Activated CD8-positive, alpha-beta memory T cell treated with anti-CD3 and anti-CD28 coated beads for 36 hours (primary cell): ENCODE measurements at regions not wholly inside any gene's neighbourhood (a gene's known extent, or its start where the extent isn't known, plus 50 kb on each side); places are given as distances from the start of the nearest gene placed in this dataset.

Experiments used
- CTCF ChIA-PET: fragments of 350-600 bp; sonication (Branson Sonifier 250); formaldehyde crosslinking; loops from one replicate; lab custom pipeline; 2021; ENCODE audit warnings: antibody characterized with exemption; lab: Charles Lee
- POLR2A ChIA-PET: fragments of 350-600 bp; sonication (Branson Sonifier 250); formaldehyde crosslinking; loops from one replicate; lab custom pipeline; 2021; ENCODE audit warnings: antibody characterized with exemption; lab: Charles Lee

DNA sequence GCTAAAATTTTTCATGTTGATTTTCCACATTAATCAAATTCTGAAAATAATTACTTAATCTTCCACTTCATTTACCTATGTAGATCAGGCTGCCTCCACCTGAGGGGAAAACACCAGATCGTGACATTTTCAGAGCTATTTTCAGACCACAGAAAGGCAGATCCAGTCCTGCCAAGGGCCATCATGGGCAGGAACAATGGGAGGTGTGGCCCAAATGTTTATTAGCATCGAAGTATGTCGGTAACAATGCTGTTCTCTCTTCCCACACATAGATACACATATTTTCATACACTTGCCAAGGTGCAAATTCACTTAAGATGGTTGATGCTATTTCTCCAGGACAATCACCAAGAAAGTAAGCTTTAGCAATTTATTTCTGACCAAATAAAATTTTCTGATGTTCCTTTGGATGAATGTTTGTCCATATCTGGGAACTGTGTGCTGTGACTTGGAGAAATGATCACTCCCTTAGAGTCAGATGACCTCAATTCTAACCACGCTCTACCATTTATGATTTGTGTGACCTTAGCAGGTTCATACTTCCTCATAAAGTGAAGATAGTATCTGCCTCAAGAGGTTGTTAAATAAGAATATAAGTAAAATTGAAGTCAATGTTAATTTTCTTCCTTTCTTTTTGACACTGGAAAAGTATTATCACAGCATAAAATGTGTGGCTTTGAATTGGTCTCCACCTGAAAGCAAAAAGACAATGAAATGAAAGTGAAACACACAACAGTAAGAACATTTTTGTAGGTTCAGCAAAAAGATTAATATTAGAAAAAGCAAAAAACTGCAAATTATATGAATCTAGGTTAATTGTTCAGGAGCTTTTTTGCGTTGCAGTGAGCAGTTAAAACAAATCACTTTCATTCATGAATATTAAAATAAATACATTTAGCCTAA is 310.4 kb upstream of the PHF14 start:
- POLR2A ChIA-PET, result no interaction called here
- CTCF ChIA-PET, result no interaction called here

- CTCF ChIA-PET, result no interaction called here
Observed at GRCh38 chr7:10672186-10672585, 301.5 kb upstream of the PHF14 start.

GRCh38 chr7:10677211-10677610 is 296.5 kb upstream of the PHF14 start:
- POLR2A ChIA-PET, result no interaction called here
- CTCF ChIA-PET, result no interaction called here

More at GRCh38 chr7:10672186-10672585, 301.5 kb upstream of the PHF14 start:
- POLR2A ChIA-PET, result no interaction called here

GRCh38 chr7:10677668-10678232 is 295.9 kb upstream of the PHF14 start:
- ChIA-PET POLR2A (no interaction called here), CTCF (no interaction called here)

- CTCF ChIA-PET, result no interaction called here
- POLR2A ChIA-PET, result no interaction called here
Observed at GRCh38 chr7:10684606-10685005, 289.1 kb upstream of the PHF14 start.

DNA sequence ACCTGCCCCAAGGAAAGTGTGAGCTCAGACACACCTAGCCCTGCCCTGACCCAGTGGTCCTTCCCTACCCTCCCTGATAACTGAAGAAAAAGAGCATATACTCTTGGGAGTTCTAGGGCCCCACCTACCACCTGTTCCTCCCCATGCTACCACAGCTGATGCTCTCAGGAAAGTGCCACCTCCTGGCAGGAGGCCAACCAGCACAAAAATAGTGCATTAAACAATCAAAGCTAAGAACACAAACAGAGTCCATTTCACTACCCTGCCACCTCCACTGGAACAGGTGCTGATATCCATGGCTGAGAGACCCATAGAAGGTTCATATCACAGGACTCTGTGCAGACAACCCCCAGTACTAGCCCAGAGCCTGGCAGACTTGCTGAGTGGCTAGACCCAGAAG is 288.6 kb upstream of the PHF14 start:
- CTCF ChIA-PET, result no interaction called here
- POLR2A ChIA-PET, result no interaction called here

- POLR2A ChIA-PET, result no interaction called here
- CTCF ChIA-PET, result no interaction called here
Observed at GRCh38 chr7:10688544-10688943, 285.1 kb upstream of the PHF14 start.

- ChIA-PET CTCF (no interaction called here), POLR2A (no interaction called here)
Observed at GRCh38 chr7:10696064-10696463, 277.6 kb upstream of the PHF14 start.

DNA sequence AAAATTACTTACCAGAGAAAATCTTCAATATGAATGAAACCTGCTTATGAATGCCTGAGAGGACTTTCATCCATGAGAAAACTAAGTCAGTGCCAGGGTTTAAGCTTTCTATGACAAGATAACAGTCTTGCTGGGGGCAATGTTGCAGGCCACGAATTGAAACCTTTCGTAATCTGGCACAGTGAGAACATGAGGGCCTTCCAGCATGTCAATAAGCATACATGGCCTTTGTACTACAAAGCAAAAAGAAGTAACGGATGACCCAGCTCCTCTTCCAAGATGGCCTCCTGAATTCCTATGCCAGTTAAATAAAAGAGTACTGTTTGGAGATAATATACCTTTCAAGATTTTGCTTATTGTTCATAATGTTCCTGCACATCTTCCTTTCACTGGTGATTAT is 270.6 kb upstream of the PHF14 start:
- ChIA-PET CTCF (no interaction called here), POLR2A (no interaction called here)

GRCh38 chr7:10703981-10704380 is 269.7 kb upstream of the PHF14 start:
- ChIA-PET CTCF (no interaction called here), POLR2A (no interaction called here)

DNA sequence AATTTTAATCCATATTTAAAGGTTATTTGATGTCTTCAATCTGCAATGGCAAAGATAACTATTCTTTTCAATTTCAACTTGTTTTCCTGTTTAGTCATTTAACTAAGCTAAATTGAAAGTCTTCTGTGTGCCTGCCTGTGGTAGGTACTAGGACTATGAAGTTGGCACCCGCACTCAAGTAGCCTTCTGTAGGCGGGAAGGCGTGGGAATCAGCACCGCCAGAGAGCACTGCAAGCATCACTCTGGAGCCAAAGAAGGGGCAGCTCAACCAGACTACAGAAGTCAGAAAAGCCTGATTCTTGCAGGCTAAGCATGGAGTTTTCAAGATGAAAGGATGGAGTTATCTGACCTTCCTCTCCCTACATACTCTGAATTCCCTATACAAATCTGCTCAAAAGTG is 269.0 kb upstream of the PHF14 start:
- CTCF ChIA-PET, result no interaction called here
- POLR2A ChIA-PET, result no interaction called here

DNA sequence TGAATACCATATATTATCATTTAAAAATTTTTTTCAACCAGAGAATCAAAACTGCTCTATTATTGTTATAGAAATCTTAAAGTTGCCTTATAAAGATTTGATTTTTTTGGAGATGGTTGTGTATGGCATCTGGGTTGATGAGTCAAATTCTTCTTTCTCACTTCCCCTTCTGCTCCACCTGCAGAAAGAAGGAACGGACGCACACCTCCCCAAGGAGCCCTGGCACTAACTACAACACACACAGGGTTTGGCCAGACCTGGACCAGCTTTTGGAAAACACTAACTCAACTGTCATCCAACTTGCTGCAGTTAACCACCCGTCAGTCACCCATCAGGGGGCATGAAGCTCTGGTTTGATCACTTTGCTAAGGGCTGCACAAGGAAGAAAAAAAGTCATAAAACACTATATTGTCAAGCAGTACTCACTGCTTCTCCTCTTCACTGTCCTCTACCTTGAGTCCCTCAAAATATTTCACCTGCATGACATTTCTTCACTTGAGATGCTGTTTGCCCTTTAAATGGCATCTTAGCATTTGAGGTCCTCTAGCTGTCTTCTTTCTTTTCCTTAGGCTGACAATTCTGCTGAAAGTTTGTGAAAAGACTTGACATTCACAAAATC is 266.7 kb upstream of the PHF14 start:
- CTCF ChIA-PET, result no interaction called here

DNA sequence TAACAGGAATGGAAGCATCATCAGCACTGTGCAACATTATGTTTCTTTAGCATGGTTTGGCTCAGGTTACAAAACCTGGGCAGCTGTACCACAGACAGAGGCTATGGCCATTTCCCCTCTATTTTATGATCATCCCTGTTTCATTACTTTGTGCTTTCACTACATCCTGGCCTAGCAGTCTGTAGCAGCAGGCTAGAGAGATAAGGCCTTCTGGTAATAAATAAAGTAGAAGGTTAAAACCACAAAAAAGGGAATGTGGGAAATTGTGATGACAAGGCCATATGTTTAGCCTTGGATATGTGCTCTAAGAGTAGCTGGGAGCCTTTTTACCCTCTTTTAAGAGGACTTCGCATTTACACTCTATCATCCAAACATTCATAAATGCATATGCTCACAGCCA is 266.2 kb upstream of the PHF14 start:
- POLR2A ChIA-PET, result no interaction called here
- CTCF ChIA-PET, result no interaction called here

More for the DNA sequence above, 266.7 kb upstream of the PHF14 start:
- POLR2A ChIA-PET, result no interaction called here

DNA sequence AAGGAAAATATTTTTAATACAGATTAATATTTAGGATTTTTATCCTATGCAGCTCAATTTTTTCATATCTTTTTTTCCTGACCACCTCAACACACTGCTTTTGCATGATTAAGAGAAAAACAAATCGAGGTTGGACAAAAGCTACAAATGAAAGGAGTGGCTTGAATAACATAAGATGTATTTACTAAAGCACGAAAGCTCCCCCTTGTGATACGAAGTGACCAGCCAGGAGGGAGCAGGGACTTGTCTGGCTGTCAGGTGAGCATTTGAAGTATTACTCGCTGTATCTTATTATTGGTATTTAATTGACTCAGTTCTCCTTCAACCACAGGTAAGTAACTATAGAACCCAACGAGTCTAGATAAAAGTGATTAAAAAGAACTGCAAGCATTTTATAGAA is 265.2 kb upstream of the PHF14 start:
- POLR2A ChIA-PET, result no interaction called here
- CTCF ChIA-PET, result no interaction called here

DNA sequence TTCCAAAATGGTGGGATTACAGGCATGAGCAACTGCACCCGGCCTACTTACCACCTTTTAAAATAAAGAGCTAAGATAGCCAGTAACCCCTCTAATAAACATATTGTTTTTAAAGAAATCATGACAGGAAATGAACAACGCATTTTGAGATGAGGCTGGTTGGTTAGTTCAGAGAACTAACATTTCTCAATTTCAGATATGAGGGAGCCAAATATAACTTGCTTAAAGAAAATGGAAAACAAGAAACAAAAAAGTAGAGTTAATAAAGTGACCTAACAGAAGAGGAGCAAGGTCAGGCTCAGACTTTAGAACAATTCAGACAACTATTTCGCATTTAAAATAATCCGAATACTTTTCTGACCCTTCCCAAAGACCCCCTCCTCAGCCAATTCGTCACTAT is 254.9 kb upstream of the PHF14 start:
- CTCF ChIA-PET, result no interaction called here
- POLR2A ChIA-PET, result no interaction called here

GRCh38 chr7:10720042-10720441 is 253.6 kb upstream of the PHF14 start:
- ChIA-PET CTCF (no interaction called here), POLR2A (no interaction called here)

- ChIA-PET POLR2A (no interaction called here), CTCF (no interaction called here)
Observed at GRCh38 chr7:10721289-10721688, 252.4 kb upstream of the PHF14 start.

GRCh38 chr7:10723832-10724231 is 249.8 kb upstream of the PHF14 start:
- POLR2A ChIA-PET, result no interaction called here

DNA sequence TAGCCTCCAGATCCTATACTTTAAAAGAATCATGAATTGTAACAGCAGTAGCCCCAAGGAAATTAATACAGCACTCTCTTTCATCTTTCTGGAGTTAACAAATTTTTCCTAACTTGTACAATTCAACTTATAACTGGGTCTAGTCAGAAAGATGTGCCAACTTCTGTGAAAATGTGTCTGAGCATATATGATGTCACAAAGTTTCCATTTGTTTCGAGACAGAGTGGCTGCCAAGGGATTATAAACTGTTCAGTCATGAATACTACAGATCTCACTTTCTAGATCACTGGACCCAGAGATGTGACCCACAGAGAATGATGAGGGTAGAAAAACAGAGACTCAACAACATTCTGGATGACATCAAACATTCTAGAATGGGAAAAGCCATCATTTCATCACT is 249.2 kb upstream of the PHF14 start:
- CTCF ChIA-PET, result no interaction called here
- POLR2A ChIA-PET, result no interaction called here

More at GRCh38 chr7:10723832-10724231, 249.8 kb upstream of the PHF14 start:
- CTCF ChIA-PET, result no interaction called here

- ChIA-PET CTCF (no interaction called here), POLR2A (no interaction called here)
Observed at GRCh38 chr7:10727636-10728035, 246.0 kb upstream of the PHF14 start.

- POLR2A ChIA-PET, result no interaction called here
Observed at GRCh38 chr7:10731253-10731773, 242.4 kb upstream of the PHF14 start.

More at GRCh38 chr7:10731253-10731773, 242.4 kb upstream of the PHF14 start:
- CTCF ChIA-PET, result no interaction called here
